ENCODE measurements at regions not wholly inside any gene's neighbourhood (a gene's known extent, or its start where the extent isn't known, plus 50 kb on each side); places are given as distances from the start of the nearest gene placed in this dataset.
A peak's percentile ranks its signal among the peaks of the same experiment; 100 is the strongest.
"Not testable (repeated sequence)": the region's sequence is repeated elsewhere in the genome, so short reads cannot be mapped to it uniquely, and the experiment has no call there.

DNA sequence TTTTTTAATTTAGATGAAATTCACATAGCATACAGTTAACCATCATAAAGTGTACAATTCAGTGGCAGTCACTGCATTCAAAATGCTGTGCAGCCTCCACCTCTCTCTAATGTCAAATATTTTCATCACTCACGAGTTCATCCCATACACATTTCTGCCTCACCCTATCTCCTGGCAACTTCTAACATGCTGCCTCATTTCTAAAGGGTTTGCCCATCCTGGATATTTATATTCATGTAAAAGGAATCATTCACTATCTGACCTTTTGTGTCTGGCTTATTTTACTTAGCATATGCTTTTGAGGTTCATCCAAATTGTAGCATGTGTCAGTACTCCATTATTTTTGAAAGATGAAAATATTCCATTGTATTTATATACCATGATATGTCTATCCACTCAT is 286.9 kb upstream of the VSTM2A start:
- DNase-seq (ENCODE audit: low read depth, low spot score), result no peak
- Histone ChIP-seq H3K27me3 (ENCODE audit: insufficient read depth, insufficient read length) (no peaks in the 10 kb centered on the region), H3K9me3 (ENCODE audit: insufficient read depth, low read length) (no peaks in the 10 kb centered on the region), H3K36me3 (ENCODE audit: insufficient read depth, insufficient read length, low read length) (no peaks in the 10 kb centered on the region), H3K9ac (ENCODE audit: insufficient read length, low read depth) (no peak overlapping the region), H3K4me3 (ENCODE audit: insufficient read length, low read depth) (no peak overlapping the region), H3K4me1 (ENCODE audit: insufficient read depth, insufficient read length) (no peaks in the 10 kb centered on the region)
- TF ChIP-seq YY1 (IDR thresholded peaks at IDR 0.05; ENCODE audit: insufficient read depth, insufficient read length), result no peak
- TF ChIP-seq SUZ12 (IDR thresholded peaks at IDR 0.05; ENCODE audit: extremely low read depth, insufficient read depth, insufficient read length), result no peak
- no peak for TF ChIP-seq ZNF274 (IDR thresholded peaks at IDR 0.05; ENCODE audit: low read depth, low read length)

DNA sequence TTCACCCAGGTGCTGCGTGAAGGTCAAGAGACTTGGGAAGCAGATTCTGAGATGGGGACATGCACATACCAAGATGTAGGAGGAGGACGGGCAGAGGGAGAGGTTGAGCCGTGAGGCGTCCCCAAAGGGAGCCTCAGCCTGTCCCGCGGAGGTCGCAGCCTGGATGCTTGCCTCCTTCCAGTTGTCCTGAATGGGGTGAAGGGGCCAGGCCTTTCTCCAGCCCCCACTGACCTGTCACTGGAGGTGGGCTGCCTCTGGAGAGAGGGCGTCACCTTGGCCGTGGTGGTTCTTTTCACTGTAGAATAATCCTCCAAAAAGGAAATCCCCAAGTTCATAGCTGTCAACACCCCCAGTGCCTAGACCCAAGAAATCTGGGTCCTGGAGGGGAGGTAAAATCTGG is 283.0 kb upstream of the VSTM2A start:
- DNase-seq (ENCODE audit: low read depth, low spot score), result no peak
- Histone ChIP-seq H3K27me3 (ENCODE audit: insufficient read depth, insufficient read length) (no peaks in the 10 kb centered on the region), H3K36me3 (ENCODE audit: insufficient read depth, insufficient read length, low read length) (no peaks in the 10 kb centered on the region), H3K9me3 (ENCODE audit: insufficient read depth, low read length) (no peaks in the 10 kb centered on the region; the same call in 1 of the 2 replicates), H3K9ac (ENCODE audit: insufficient read length, low read depth) (no peak overlapping the region), H3K4me1 (ENCODE audit: insufficient read depth, insufficient read length) (no peaks in the 10 kb centered on the region), H3K4me3 (ENCODE audit: insufficient read length, low read depth) (no peak overlapping the region)
- TF ChIP-seq ZNF274 (IDR thresholded peaks at IDR 0.05; ENCODE audit: low read depth, low read length) (no peak), SUZ12 (IDR thresholded peaks at IDR 0.05; ENCODE audit: extremely low read depth, insufficient read depth, insufficient read length) (no peak), YY1 (IDR thresholded peaks at IDR 0.05; ENCODE audit: insufficient read depth, insufficient read length) (no peak)

DNA sequence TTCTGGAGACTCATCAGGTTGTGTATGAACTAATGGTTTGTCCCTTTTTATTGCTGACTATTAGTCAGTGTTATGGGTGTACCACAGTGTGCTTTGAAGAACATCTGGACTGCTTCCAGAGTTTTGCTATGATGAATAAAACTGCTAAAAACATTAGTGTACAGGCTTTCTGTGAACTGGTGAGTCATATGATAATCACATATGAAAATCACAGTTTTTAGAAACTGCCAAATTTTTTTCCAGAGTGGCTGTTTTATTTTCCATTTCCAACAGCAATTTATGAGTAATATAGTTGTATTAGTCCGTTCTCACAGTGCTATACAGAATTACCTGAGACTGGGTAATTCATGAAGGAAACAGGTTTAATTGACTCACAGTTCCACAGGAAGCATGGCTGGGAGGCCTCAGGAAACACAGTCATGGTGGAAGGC is 281.2 kb upstream of the VSTM2A start:
- Histone ChIP-seq H3K27me3 (ENCODE audit: insufficient read depth, insufficient read length) (no peaks in the 10 kb centered on the region), H3K9ac (ENCODE audit: insufficient read length, low read depth) (no peak overlapping the region), H3K4me3 (ENCODE audit: insufficient read length, low read depth) (no peak overlapping the region), H3K36me3 (ENCODE audit: insufficient read depth, insufficient read length, low read length) (no peaks in the 10 kb centered on the region), H3K9me3 (ENCODE audit: insufficient read depth, low read length) (no peaks in the 10 kb centered on the region; the same call in 1 of the 2 replicates), H3K4me1 (ENCODE audit: insufficient read depth, insufficient read length) (no peaks in the 10 kb centered on the region)
- no peak for TF ChIP-seq SUZ12 (IDR thresholded peaks at IDR 0.05; ENCODE audit: extremely low read depth, insufficient read depth, insufficient read length)
- TF ChIP-seq ZNF274 (IDR thresholded peaks at IDR 0.05; ENCODE audit: low read depth, low read length), result no peak
- TF ChIP-seq YY1 (IDR thresholded peaks at IDR 0.05; ENCODE audit: insufficient read depth, insufficient read length), result no peak
- no peak for DNase-seq (ENCODE audit: low read depth, low spot score)

DNA sequence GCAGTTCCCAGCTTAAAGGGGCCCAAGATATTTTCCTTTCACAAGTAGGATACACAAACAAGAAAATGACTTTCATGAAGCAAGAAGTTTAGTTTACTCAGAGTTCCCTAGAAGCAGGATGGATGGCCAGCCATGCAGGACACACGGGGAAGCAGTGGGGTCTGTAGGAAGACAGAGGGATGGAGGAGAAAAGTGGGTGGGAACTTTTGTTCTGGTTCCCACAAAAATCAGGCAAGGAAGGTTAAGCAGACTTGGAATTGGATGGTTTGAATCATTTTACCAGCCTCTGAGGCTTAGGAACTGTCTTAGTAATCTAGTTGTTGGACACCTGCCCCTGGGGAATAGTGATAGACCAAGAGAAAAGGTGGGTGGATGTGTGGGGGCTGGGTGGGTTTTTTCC is 263.3 kb upstream of the VSTM2A start:
- Histone ChIP-seq H3K4me3 (ENCODE audit: insufficient read length, low read depth) (no peak overlapping the region), H3K4me1 (ENCODE audit: insufficient read depth, insufficient read length) (peaks cover 3% of the 10 kb centered on the region), H3K9ac (ENCODE audit: insufficient read length, low read depth) (no peak overlapping the region), H3K36me3 (ENCODE audit: insufficient read depth, insufficient read length, low read length) (no peaks in the 10 kb centered on the region), H3K27me3 (ENCODE audit: insufficient read depth, insufficient read length) (no peaks in the 10 kb centered on the region), H3K9me3 (ENCODE audit: insufficient read depth, low read length) (peaks cover 11% of the 10 kb centered on the region)
- TF ChIP-seq SUZ12 (IDR thresholded peaks at IDR 0.05; ENCODE audit: extremely low read depth, insufficient read depth, insufficient read length) (no peak), YY1 (IDR thresholded peaks at IDR 0.05; ENCODE audit: insufficient read depth, insufficient read length) (no peak), ZNF274 (IDR thresholded peaks at IDR 0.05; ENCODE audit: low read depth, low read length) (no peak)
- peak; percentile 28 for DNase-seq (ENCODE audit: low read depth, low spot score)

DNA sequence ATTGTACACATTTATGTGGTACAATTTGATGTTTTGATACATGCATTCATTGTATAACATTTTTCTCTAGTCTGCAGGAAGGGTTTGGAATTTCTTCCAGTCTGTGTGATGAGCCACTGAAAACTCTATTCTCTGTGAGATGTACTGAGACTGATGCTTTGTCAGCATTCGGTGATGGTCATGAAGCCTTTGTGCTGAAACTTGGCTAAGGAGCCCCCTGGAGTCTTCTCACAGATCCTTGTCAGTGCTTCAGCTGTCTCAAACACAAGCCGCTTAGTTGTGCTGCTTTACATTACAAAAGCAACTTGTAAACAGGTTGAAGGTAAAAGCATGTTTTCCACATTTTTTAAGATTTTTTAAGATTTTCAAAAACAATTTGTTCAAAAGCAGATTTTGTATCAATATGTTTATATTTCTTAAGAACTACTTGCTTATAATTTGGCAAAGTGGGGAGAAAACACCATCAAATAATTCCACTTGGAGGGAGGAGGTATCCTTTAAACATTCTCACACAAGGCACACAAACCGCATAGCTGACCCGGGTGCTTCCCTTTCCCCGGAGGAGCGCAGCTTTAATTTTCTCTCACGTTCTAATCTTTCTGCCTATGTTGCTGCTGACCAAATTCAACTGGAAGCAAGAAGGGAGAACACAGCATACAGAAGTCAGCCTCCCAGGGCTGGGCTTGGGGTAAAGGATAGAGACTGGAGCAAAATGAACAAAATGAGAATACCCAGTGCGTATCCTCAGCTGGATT is 249.8 kb upstream of the VSTM2A start:
- no peaks in the 10 kb centered on the region for H3K4me1 ChIP-seq (ENCODE audit: insufficient read depth, insufficient read length)
- peak; percentile 93 for DNase-seq (ENCODE audit: low read depth, low spot score)
- TF ChIP-seq YY1 (IDR thresholded peaks at IDR 0.05; ENCODE audit: insufficient read depth, insufficient read length) (no peak), SUZ12 (IDR thresholded peaks at IDR 0.05; ENCODE audit: extremely low read depth, insufficient read depth, insufficient read length) (no peak), ZNF274 (IDR thresholded peaks at IDR 0.05; ENCODE audit: low read depth, low read length) (no peak)
- H3K27me3 ChIP-seq (ENCODE audit: insufficient read depth, insufficient read length), result no peaks in the 10 kb centered on the region
- no peaks in the 10 kb centered on the region for H3K36me3 ChIP-seq (ENCODE audit: insufficient read depth, insufficient read length, low read length)
- H3K9me3 ChIP-seq (ENCODE audit: insufficient read depth, low read length), result 0 out of 2 replicates have a peak, but pooled peaks cover 4% of the 10 kb centered on the region
- no peak overlapping the region for H3K4me3 ChIP-seq (ENCODE audit: insufficient read length, low read depth)
- no peak overlapping the region for H3K9ac ChIP-seq (ENCODE audit: insufficient read length, low read depth)

DNA sequence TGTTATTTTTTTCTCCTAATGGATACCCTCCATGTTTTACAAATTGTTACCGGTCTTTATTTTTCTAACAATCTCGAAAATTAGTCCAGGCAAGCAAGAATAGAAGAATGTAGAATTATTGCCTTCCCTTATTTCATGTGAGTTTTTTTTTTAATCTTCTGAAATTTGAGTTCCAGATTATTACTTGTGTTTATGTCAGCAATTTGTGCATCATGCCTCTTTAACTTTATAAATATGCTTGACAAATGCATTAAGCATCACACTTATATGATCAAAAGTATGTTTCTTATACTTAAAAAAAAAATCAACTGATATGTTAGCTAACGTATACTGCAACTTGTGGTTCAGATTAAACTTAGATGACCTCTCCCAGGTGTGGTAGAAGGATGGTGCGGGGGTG is 242.7 kb upstream of the VSTM2A start:
- Histone ChIP-seq H3K9ac (ENCODE audit: insufficient read length, low read depth) (no peak overlapping the region), H3K4me3 (ENCODE audit: insufficient read length, low read depth) (no peak overlapping the region), H3K27me3 (ENCODE audit: insufficient read depth, insufficient read length) (no peaks in the 10 kb centered on the region), H3K36me3 (ENCODE audit: insufficient read depth, insufficient read length, low read length) (no peaks in the 10 kb centered on the region), H3K4me1 (ENCODE audit: insufficient read depth, insufficient read length) (no peaks in the 10 kb centered on the region), H3K9me3 (ENCODE audit: insufficient read depth, low read length) (no peaks in the 10 kb centered on the region)
- no peak for TF ChIP-seq YY1 (IDR thresholded peaks at IDR 0.05; ENCODE audit: insufficient read depth, insufficient read length)
- TF ChIP-seq SUZ12 (IDR thresholded peaks at IDR 0.05; ENCODE audit: extremely low read depth, insufficient read depth, insufficient read length), result no peak
- no peak for TF ChIP-seq ZNF274 (IDR thresholded peaks at IDR 0.05; ENCODE audit: low read depth, low read length)
- DNase-seq (ENCODE audit: low read depth, low spot score), result no peak

DNA sequence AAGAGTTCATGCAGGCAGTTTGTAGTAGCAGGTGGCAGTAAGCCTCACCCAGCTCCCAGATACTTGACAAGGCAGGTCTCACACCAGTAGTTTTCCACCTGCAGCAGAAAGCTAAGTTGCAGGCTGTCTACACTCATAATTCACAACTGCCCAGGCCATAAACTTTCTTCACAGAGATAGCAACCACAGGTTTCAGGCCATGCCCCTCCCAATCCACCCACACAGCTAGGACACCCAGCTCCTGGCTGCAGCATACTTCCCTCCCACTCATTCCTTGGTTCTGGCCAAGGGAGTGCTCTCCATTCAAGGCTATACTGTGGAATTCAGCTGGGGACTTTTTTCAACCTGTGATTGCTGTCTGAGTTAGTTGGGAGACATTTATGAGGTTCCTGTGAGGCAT is 226.2 kb upstream of the VSTM2A start:
- not testable (repeated sequence) for H3K27me3 ChIP-seq (ENCODE audit: insufficient read depth, insufficient read length); H3K36me3 ChIP-seq (ENCODE audit: insufficient read depth, insufficient read length, low read length); DNase-seq (ENCODE audit: low read depth, low spot score); H3K9me3 ChIP-seq (ENCODE audit: insufficient read depth, low read length); H3K4me1 ChIP-seq (ENCODE audit: insufficient read depth, insufficient read length); H3K4me3 ChIP-seq (ENCODE audit: insufficient read length, low read depth); H3K9ac ChIP-seq (ENCODE audit: insufficient read length, low read depth)

All from NT2/D1 (cell line).